ENCODE measurements at regions not wholly inside any gene's neighbourhood (a gene's known extent, or its start where the extent isn't known, plus 50 kb on each side); places are given as distances from the start of the nearest gene placed in this dataset.

DNA sequence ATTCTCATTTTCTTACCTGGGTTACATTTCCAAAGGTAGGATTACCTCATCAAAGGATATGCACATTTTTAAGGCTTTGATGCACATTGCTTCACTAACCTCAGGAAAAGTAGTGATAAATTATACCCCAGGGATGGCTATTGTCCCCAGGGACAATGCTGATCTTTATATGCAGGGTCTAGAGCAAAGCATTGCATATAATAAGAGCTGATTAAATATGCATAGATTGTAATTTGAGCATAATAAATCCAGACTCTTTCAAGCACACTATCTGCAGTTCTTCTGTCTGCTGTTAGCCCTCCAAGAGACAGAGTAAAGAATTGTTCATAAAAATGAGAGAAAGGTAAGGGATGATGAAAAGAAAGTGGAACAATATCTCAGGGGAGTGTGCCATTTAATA is 57.3 kb upstream of the SYT13 start:
- no peak for TF ChIP-seq POLR2A (IDR thresholded peaks at IDR 0.05)
- TF ChIP-seq, protein P1, sequence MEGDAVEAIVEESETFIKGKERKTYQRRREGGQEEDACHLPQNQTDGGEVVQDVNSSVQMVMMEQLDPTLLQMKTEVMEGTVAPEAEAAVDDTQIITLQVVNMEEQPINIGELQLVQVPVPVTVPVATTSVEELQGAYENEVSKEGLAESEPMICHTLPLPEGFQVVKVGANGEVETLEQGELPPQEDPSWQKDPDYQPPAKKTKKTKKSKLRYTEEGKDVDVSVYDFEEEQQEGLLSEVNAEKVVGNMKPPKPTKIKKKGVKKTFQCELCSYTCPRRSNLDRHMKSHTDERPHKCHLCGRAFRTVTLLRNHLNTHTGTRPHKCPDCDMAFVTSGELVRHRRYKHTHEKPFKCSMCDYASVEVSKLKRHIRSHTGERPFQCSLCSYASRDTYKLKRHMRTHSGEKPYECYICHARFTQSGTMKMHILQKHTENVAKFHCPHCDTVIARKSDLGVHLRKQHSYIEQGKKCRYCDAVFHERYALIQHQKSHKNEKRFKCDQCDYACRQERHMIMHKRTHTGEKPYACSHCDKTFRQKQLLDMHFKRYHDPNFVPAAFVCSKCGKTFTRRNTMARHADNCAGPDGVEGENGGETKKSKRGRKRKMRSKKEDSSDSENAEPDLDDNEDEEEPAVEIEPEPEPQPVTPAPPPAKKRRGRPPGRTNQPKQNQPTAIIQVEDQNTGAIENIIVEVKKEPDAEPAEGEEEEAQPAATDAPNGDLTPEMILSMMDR (IDR thresholded peaks at IDR 0.05): no peak

Data from body of pancreas (tissue), 4 donors.